ENCODE measurements at regions not wholly inside any gene's neighbourhood (a gene's known extent, or its start where the extent isn't known, plus 50 kb on each side); places are given as distances from the start of the nearest gene placed in this dataset.

DNA sequence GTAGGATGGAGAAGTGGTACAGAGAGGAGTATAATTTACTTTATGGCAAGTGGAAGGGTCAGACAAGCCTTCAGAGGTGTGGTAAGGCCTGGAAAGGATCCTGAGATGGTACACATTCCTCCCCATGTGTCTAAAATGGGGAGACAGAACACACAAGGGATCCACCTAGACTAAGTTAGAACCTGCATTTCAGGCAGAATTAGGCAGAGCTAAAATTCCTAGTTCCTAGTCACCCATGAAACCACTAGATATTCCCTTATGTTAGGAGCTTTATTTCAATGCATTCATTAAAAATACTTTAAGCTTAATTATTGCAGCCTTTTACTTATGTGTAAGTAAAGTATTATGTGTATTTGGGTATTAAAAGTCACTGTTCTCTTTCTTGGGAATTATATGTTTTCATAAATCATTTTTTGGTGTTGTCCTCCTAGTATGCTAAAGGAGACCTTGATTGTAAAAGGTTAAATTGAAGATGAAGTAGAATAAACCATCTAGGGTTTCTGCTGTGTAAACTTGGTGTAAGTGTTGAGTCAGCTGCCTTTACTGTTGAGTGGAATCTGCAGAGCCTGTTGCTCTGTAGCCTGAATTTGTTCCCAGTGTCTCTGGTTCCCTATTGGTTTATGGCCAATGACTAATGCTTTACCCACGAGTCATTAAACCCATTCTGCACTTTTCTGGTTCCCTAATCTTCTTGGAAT, 423.2 kb downstream of the ATP23 start:
- Histone ChIP-seq H3K27ac (no peak overlapping the region), H3K27me3 (ENCODE audit: low read depth) (no peaks in the 10 kb centered on the region), H3K9me3 (no peaks in the 10 kb centered on the region), H3K36me3 (no peaks in the 10 kb centered on the region), H3K4me1 (no peaks in the 10 kb centered on the region), H3K4me3 (no peak overlapping the region)
- TF ChIP-seq, protein P1, sequence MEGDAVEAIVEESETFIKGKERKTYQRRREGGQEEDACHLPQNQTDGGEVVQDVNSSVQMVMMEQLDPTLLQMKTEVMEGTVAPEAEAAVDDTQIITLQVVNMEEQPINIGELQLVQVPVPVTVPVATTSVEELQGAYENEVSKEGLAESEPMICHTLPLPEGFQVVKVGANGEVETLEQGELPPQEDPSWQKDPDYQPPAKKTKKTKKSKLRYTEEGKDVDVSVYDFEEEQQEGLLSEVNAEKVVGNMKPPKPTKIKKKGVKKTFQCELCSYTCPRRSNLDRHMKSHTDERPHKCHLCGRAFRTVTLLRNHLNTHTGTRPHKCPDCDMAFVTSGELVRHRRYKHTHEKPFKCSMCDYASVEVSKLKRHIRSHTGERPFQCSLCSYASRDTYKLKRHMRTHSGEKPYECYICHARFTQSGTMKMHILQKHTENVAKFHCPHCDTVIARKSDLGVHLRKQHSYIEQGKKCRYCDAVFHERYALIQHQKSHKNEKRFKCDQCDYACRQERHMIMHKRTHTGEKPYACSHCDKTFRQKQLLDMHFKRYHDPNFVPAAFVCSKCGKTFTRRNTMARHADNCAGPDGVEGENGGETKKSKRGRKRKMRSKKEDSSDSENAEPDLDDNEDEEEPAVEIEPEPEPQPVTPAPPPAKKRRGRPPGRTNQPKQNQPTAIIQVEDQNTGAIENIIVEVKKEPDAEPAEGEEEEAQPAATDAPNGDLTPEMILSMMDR (IDR thresholded peaks at IDR 0.05): no peak
- DNase-seq (no peak), ATAC-seq (no peak)
- intact Hi-C loops (cut with DNase I): no loop called here

- H3K9me3 ChIP-seq: no peaks in the 10 kb centered on the region
- no peak overlapping the region for H3K4me3 ChIP-seq
- no peak for DNase-seq
- H3K27ac ChIP-seq: no peak overlapping the region
- intact Hi-C loops (cut with DNase I): no loop called here
- TF ChIP-seq, protein P1 (IDR thresholded peaks at IDR 0.05): no peak
- no peaks in the 10 kb centered on the region for H3K27me3 ChIP-seq (ENCODE audit: low read depth)
- H3K4me1 ChIP-seq: no peaks in the 10 kb centered on the region
- no peaks in the 10 kb centered on the region for H3K36me3 ChIP-seq
- no peak for ATAC-seq
Observed at GRCh38 chr12:58365087-58365390, 423.7 kb downstream of the ATP23 start.

DNA sequence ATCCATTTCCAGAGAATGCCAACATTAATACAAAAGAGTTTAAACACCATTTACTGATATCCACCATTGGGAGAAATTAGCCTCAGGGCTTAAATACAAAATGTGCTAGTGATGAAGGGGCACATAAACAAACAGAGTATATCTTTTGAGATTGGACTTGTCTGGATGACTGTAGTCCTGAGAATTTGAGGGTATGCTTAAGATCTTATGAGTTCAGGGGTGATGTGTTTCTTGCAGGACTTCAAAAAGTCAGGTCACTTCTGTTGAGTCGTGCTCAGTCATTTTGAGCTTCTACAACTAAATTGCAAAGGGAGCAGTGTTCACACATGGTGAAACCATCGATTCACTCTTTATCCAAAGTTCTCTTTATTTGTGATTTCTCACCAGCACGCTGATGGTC, 425.7 kb downstream of the ATP23 start:
- TF ChIP-seq, protein P1 (IDR thresholded peaks at IDR 0.05): no peak
- no peaks in the 10 kb centered on the region for H3K4me1 ChIP-seq
- intact Hi-C loops (cut with DNase I): no loop called here

GRCh38 chr12:58368001-58368400, 426.6 kb downstream of the ATP23 start:
- no peak for DNase-seq
- no peak for ATAC-seq
- Histone ChIP-seq H3K4me3 (no peak overlapping the region), H3K4me1 (no peaks in the 10 kb centered on the region), H3K36me3 (no peaks in the 10 kb centered on the region), H3K9me3 (no peaks in the 10 kb centered on the region), H3K27ac (no peak overlapping the region), H3K27me3 (ENCODE audit: low read depth) (no peaks in the 10 kb centered on the region)
- TF ChIP-seq, protein P1 (IDR thresholded peaks at IDR 0.05): no peak
- intact Hi-C loops (cut with DNase I): no loop called here

More for the DNA sequence above, 425.7 kb downstream of the ATP23 start:
- H3K36me3 ChIP-seq: no peaks in the 10 kb centered on the region
- no peak for DNase-seq
- H3K27ac ChIP-seq: no peak overlapping the region
- H3K9me3 ChIP-seq: no peaks in the 10 kb centered on the region
- H3K4me3 ChIP-seq: no peak overlapping the region
- no peaks in the 10 kb centered on the region for H3K27me3 ChIP-seq (ENCODE audit: low read depth)
- ATAC-seq: no peak

DNA sequence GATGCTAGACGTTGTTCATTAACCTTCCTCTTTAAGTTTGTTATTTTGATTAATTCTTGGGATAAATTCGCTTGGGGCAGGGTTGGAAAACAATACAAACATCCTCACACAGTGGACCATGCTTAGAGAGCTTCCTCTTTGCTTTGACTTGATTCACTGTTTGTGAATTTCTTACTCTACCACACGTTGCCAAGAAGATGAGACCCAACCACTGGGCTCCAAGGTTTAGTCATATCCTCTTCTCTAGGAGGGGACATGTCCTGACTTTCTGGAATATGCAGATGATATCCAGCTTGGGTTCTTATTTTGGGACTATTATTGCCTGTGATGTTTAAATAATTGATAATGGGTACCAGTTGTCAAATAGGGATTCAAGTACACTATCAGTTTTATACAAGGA, 428.2 kb downstream of the ATP23 start:
- no peak overlapping the region for H3K4me3 ChIP-seq
- H3K27ac ChIP-seq: no peak overlapping the region
- ATAC-seq (no peak), DNase-seq (no peak)
- H3K4me1 ChIP-seq: no peaks in the 10 kb centered on the region
- H3K36me3 ChIP-seq: no peaks in the 10 kb centered on the region
- TF ChIP-seq, protein P1 (IDR thresholded peaks at IDR 0.05): no peak
- H3K9me3 ChIP-seq: no peaks in the 10 kb centered on the region
- no peaks in the 10 kb centered on the region for H3K27me3 ChIP-seq (ENCODE audit: low read depth)
- intact Hi-C loops (cut with DNase I): no loop called here
